Lower leg skin (tissue), 3 donors: ENCODE measurements at regions not wholly inside any gene's neighbourhood (a gene's known extent, or its start where the extent isn't known, plus 50 kb on each side); places are given as distances from the start of the nearest gene placed in this dataset.

Experiments
- CTCF ChIP-seq, 3 donors: fragments of 450-650 bp; IDR thresholded peaks; one replicate each; pipeline ENCODE4 v1.5.1; 2016; ENCODE audit warnings: antibody characterized with exemption in 3 of 3, mild to moderate bottlenecking in 3 of 3, moderate library complexity in 2 of 3
- POLR2A ChIP-seq, 2 donors: fragments of 450-650 bp; IDR thresholded peaks; one replicate each; pipeline ENCODE4 v1.6.1; 2016 to 2017; ENCODE audit warnings: antibody characterized with exemption in 2 of 2, mild to moderate bottlenecking in 1 of 2, moderate library complexity in 1 of 2

GRCh38 chr9:38229504-38230155, 160.6 kb upstream of the SHB start:
- TF ChIP-seq CTCF (IDR thresholded peaks at IDR 0.05) (no peak), POLR2A (IDR thresholded peaks at IDR 0.05) (no peak)
